22Rv1 (cell line): ENCODE measurements at regions not wholly inside any gene's neighbourhood (a gene's known extent, or its start where the extent isn't known, plus 50 kb on each side); places are given as distances from the start of the nearest gene placed in this dataset.

Experiments used
- H3K27ac ChIP-seq: fragments of 450-650 bp; 2 replicates; pipeline ENCODE4 v1.5.1; 2017
- CTCF ChIP-seq: fragments of 450-650 bp; IDR thresholded peaks from 2 replicates; pipeline ENCODE4 v1.5.1; 2017; ENCODE audit warnings: mild to moderate bottlenecking
- ZFX ChIP-seq: fragments of 450-650 bp; IDR thresholded peaks from 2 replicates; pipeline ENCODE4 v1.6.1; 2017; ENCODE audit warnings: antibody characterized with exemption, borderline replicate concordance

GRCh38 chr1:29497395-29498125, 261.2 kb downstream of the PTPRU start:
- no peak overlapping the region for H3K27ac ChIP-seq
- TF ChIP-seq ZFX (no peak), CTCF (no peak)

- TF ChIP-seq ZFX (no peak), CTCF (no peak)
- H3K27ac ChIP-seq, result no peak overlapping the region
Observed at GRCh38 chr1:29496701-29497100, 260.4 kb downstream of the PTPRU start.

DNA sequence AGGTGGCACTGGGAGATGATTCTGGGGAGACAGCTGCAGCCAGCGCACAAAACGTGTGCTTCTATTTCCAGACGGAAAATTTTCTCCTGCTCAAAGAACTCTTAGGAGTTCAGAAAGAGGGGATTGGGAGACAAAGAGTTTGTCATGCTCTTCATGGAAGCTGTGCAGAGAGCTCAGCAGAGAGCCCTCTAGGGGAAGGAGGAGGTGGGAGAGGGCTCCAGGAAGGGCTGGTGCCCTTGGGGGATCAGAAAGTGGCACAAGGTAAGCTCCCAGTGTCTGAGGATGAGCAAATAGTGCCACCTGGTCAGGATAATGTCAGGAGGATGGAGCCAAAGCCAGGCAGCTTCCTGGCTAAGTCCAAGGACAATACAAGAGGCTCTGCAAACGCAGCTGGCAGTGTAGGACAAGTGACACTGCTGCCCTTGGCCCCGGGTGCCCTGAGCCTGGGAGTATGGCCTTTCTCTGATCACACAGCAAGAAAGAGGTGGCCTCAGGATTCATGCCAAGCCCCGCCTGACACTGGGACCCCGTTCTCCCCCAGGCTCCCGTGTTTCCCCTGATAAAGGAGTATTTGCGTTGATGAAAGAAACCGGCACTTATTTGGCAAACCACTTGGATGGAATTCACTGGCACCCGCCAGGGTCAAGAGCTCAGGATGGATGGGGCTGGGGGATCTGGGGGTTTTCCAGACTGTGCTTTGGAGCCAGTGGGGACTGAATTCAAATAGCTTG, 254.0 kb downstream of the PTPRU start:
- no peak overlapping the region for H3K27ac ChIP-seq
- TF ChIP-seq ZFX, result no peak
- no peak for TF ChIP-seq CTCF

GRCh38 chr1:29489471-29489870, 253.1 kb downstream of the PTPRU start:
- TF ChIP-seq ZFX (no peak), CTCF (no peak)
- no peak overlapping the region for H3K27ac ChIP-seq

DNA sequence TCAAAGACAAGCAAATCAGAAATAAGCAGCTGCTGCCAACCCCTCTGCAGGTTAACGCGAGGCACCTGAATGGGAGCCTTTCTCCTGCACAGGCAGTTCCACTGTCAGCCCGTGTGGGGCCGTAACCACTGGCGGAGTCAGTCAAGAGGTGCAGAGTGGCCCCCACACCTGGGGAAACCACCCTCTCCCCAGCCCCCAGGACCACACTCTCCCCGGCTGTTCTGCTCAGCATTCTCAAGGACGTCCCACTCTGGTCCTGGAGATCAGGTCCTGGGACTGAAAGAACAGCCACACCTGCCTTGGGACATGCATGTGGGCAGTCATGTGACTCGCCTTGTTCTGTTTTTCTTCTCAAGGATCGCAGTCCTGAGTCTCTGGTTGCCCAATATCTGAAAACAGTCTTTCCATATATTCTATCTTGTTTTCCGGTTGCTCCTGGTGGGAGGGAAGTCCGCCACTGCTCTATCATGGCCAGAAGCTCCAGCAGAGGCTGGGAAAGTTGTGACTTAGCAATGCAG, 252.5 kb downstream of the PTPRU start:
- H3K27ac ChIP-seq, result no peak overlapping the region
- TF ChIP-seq ZFX (no peak), CTCF (no peak)

DNA sequence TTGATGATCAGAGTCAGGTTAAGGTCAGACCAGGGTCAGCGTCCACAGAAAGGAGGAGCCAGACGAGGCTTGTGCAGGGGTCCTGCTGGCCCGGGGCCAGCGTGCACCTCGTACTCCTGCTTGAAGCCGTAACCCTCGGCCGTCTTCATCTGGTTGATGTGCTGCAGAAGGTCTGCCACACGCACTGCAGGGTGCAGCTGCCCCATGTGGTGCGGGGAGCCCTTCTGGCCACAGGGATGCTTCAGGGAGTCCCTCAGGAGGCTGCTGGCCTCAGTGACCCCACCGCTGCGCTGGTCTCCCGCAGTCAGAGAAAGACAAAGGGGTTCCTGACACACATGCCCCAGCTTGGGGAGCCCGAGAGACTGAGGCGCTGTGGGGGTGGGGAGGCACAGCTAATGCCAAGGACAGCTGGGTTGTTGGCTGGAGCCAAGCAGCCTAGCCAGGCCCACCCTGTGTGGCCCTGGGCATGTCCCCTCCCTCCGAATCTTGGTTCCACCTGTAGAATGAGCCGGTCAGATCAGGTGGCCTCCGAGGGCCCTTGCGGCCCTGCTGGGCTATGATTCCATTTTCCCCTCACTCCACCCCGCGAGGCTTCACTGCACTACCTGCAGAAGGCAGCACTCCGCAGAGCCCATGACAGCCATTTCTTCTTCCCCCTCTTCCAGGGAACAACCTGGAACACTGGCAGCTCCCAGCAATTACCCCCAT, 251.9 kb downstream of the PTPRU start:
- TF ChIP-seq CTCF (no peak), ZFX (no peak)
- H3K27ac ChIP-seq, result no peak overlapping the region
